EH (cell line): ENCODE measurements at regions not wholly inside any gene's neighbourhood (a gene's known extent, or its start where the extent isn't known, plus 50 kb on each side); places are given as distances from the start of the nearest gene placed in this dataset.
"Not testable (repeated sequence)": the region's sequence is repeated elsewhere in the genome, so short reads cannot be mapped to it uniquely, and the experiment has no call there.

Experiments
- DNase-seq: peaks from one replicate; pipeline ENCODE4 v3.0.0-alpha.2; 2015; ENCODE audit warnings: low read depth

DNA sequence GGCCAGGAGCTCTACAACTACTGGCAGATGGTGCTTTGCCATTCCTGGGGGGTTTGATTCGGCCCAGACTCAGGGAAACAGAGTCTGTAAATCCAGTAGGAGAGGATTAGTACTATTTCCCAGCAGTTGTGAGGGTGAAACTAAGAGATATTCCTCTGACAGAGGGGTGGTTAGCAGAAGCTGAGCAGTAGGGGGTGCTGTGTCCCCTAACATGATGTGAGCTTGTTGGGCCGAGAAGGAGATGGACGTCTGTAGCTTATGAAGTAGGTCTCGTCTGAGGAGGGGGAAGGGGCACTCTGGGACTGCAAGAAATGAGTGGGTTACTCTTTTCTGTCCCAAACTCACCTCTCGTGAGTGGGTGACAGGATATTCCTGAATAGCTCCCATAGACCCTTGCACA lies 179.2 kb upstream of the MBL2 start:
- DNase-seq: peak; percentile 38

DNA sequence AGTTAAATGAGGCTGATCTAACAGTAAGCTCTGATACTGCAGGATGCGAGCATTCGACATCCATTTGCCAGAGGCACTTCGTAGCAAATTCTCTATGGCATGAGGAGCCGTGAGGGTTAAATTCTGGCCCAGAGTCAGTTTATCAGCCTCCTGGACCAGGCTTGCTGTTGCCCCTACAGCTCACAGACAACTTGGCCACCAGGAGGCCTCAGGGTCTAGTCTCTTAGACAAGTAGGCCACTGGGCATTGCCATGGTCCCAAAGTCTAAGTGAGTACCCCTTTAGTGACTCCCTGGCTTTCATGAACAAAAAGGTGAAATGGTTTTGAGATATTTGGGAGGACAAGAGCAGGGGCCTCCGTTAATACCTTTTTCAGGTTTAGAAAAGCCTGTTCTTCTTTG lies 178.0 kb upstream of the MBL2 start:
- DNase-seq: peak; percentile 1

DNA sequence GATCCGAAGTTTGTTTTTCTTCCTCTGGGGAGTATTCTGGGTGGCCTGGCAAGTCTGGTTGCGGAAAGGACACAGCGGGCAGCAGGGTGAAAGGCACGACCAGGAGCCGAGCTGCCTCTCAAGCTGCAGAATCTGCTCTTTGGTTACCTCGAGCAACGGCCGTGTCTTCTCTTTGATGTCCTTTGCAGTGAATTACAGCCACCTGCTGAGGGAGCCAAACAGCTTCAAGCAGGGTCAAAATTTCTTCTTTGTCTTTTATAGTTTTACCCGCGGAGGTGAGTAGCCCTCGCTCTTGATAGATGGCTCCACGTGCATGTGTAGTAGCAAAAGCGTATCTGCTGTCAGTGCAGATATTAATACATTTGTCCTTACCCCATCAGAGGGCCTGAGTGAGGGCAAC lies 177.3 kb upstream of the MBL2 start:
- no peak for DNase-seq

DNA sequence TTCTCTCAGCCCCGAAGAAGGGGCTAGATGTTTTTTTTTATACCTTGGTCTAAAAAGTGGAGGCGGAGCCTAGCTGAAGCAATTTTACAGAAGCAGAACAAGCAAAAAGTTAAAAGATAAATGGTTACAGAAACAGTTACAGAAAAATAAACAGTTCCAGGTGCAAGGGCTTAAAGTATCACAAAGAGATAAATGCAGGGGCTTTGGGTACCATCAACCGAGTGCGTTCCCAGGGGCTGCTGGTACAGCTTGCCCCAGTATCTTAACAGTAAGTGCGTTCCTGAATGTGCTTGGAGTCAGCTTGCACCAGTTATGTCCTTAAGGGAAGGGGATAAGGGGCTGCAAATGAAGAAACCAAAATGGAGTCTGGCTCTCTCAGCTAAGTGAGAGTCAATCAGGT lies 173.9 kb upstream of the MBL2 start:
- no peak for DNase-seq

DNA sequence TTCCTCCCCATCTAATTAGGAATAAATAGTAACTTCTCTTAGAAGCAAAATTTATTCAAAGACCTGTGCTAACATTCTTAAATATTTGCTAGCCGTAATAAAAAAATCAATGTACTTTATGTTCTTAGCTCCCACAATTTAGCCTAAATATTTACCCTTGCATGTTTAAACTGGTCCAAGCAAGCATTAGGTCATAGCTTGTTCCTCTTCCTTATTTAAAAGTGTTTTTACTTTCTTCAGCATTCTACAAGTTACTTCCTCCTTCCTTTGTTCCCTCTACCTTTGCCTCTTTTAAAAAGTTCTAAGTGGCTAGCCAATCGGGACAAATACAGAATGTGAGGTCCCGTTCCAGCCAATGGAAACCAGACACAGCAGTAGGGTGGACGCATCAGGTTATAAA lies 172.9 kb upstream of the MBL2 start:
- not testable (repeated sequence) for DNase-seq

DNA sequence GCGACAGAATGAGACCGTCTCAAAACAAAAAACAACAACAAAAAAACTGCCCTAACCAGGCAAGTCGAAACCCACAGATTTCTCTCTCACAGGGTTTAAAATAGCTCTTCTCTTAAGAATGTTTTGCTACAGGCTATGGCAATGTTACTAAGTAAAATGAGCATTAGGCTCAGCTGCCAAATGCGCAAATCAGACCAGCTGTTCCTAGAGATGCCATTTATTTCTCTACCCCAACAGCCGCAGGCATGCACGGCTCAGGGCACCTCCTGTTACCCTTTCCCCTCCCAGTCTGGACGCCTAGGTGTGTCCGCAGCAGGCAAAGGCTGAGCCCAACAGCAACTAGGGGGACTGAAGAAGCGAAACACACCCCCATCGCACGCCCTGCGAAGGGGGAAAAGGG lies 168.3 kb upstream of the MBL2 start:
- no peak for DNase-seq

DNA sequence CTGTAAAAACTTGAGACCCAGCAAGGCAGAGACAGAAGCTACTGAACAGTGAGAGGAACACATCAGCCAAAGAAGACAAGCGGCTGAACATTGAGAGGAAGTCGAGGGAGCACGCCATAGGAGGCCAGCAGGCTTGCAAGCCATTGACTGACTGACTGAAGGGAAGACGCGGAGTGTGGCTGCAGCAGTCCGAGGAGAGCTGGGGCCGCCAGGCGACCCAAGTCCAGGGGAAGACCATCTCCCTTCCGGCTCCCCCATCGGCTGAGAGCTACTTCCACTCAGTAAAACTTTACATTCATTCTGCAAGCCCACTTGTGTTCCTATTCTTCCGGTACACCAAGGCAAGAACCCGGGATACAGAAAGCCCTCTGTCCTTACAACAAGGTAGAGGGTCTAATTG lies 167.3 kb upstream of the MBL2 start:
- no peak for DNase-seq

DNA sequence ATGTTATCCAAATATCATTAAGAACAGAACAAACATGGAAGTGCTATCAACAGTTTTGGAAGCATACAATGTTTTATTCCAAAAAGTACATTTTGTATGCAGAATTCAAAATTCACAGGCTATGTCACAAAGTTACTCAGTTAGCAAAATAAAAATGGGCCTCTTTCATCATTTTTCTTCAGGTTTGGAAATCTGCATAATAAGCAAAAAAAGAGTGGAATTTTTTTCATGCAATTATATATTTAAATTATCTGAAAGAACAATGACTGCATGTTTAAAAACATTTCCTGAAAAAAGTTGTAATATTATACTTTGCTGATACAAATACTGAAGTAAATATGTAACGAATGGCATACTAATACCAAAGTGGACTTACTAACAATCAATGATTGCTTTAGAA lies 161.2 kb upstream of the MBL2 start:
- no peak for DNase-seq

DNA sequence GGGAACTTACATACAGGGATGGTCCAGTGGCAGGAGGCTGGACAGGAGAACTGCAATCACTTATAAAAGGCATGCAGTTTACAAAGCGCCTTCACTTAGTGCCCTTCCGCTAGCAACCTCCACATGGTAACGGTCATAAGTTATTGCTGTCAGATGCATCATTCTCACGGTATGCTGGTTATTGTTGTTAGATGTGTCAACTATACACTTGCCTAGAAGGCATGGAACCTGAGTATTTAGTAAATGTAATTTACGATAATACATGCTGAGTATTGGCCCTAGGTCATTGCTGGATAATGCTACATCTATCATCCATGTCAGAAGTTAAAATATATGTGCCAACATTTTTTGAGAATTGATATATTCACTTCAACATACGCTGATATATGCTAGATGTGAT lies 155.1 kb upstream of the MBL2 start:
- DNase-seq: no peak

DNA sequence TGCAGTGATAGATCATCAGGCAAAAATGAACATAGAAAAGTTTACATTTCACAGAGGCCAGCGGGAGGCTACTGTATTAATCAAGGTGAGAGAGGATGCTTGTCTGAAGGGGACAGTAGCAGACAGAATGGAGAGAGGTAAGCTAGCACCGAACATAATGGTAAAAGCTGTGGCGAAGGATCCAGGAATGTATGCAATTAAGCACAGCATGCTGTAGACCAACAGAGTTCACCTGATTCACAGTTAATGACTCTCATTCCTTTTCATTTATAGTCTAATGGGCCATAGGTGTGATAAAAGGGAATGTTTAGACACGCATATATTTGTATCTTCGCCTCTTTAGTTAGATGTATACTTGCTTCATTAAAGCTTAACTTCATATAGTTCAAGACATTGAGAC lies 150.9 kb upstream of the MBL2 start:
- no peak for DNase-seq

DNA sequence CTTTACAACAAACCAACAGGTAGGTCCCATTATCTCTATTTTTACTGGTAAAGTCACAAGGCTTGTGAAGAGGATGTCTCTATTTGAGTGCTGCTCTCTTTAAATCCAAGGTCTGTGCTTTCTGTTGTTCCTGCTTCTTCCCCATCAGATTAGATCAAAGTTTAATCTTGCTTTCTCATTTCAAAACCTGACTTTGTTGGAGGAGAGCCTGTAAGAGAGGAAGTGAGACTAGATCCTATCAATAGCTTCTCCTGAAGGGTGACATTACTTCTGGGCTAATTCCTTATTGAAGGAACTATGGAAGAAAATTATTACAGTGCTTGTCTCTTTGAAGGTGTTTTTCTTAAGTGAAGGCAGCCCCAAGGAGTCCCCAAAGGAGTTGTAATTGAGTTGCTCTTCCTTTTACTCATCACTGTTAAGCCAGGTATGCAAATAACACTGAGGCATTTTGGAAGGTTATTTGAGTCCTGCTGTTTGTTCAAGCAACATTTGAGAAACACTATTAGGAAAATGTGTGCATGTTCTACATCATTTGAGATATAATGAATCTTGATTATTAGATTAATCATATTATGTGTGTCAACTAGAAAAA lies 146.2 kb upstream of the MBL2 start:
- no peak for DNase-seq

DNA sequence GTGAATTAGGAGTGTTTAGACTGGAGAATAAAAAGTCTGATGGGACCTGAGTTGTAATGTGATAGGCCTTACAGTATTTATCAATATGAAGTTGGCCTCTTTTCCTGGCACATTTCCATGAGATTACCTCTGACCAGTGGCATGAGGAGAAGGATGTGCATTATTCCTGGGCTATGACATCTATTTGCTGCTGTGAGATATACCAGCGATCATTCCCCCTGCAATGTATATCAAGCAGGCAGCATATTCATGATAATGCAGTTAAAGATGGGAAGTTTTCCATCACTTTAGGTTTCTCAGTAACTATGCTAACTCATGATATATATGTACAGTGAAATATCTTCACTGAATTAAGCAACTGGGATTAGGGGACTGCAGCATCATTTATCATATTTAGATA lies 142.8 kb upstream of the MBL2 start:
- DNase-seq: no peak

DNA sequence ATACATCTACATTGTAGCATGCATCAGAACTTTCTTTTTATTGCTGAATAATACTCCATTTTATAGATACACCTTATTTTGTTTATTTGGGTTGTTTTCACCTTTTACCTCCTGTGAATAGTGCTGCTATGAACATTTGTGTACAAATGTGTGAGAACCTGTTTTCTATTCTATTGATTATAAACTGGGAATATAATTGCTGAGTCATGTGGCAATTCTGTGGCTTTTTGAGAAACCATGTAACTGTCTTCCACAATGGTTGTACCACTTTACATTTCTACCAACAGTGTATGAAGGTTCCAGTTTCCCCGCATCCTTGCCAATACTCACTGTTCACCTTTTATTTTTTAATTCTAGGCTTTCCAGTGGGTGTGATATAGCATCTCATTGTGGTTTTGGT lies 138.6 kb upstream of the MBL2 start:
- no peak for DNase-seq

DNA sequence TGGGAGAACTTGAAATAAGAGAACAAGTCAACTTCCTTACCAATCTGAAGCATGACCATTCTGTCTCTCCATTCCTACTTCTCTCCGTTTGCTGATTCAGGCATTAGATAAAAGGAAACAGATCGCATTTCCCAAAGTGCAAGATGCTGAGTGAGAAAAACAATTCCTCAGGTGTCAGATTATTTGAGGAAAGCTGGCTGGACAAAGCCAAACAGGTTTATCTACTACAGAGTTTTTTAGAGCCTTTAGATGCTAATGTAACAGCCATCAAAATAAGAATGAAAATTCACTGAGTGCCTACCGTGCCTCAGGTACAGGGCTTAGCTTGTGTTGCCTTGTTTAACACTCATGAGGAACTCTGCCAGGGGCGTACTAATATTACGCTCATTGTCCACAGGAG lies 135.9 kb upstream of the MBL2 start:
- DNase-seq: no peak

DNA sequence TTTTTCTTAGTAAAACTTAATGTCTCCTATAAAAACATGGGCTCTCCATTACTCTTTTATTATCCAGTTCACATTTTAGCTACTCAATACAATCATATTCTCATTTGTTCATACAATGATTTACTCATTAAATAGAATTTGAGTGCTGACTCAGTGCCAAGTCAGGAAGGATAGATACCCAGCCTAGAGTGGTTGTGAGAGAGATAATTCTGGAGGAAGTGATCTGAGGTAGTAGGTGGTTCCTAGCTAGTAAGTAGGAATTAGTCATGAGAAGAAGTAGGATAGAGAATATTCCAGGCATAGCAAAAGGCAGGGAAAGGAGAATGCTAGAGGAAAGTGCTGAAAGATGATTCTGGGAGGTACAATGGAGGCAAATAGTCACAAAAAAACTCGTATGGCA lies 133.5 kb upstream of the MBL2 start:
- no peak for DNase-seq

DNA sequence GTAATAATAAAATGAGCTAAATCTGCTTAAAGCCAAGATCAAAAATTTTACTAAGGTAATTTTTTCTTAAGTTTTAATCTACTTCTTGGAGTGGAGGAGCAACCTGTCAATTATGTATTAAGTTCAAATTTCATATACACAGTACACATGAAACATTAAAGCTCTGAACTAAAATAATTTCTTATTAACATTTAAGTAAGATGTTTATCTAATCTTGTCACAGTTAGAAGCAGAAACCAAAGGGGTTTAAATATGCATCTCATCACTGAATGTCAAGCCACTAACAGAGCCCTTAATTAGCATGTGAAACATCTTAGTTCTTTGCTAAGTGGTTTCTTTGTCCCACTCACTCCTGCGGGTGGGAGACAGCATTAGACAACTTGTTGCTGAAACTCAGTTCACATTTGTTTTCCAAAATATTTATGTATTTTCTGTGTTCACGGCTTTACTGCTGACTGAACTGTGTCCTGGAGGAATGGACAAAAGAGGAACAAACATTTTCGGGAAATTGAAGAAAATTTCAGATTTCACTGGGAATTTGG lies 130.9 kb upstream of the MBL2 start:
- no peak for DNase-seq

DNA sequence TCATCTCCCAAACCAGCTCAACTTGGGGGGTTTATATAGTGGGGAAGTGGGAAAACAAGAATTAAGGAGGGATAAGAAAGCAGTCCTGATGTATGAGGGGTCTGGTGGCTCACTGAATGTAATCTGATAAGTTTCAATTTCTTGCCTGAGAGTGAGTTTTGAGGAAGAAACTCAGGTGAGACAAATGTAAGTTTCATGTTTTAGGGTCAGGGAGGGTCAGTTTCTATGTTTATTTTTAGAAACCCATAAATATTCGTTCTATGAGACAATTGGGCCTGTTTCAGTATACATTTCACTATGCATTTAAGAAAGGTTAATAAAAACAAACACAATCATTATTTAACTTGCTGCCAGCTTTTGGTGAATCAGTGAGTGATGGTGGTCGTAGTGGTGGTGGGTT lies 128.0 kb upstream of the MBL2 start:
- DNase-seq: no peak

DNA sequence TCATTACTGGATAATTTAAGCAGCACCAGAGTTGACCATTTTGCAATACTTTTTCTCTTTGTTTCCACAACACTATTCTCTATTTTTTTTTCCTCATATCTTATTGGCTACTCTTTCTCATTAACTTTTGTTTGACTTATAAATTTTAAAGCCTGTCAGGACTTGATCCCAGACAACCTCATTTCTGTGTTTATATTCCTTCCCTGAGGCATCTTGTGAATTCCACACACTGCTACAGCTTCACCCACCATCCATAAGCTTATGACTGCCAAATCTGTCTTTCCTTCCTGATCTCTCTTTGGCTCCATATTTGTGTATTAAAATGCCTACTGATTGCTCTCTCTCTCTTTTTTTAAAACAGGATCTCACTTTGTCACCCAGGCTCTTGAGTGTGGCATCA lies 124.6 kb upstream of the MBL2 start:
- DNase-seq: no peak

DNA sequence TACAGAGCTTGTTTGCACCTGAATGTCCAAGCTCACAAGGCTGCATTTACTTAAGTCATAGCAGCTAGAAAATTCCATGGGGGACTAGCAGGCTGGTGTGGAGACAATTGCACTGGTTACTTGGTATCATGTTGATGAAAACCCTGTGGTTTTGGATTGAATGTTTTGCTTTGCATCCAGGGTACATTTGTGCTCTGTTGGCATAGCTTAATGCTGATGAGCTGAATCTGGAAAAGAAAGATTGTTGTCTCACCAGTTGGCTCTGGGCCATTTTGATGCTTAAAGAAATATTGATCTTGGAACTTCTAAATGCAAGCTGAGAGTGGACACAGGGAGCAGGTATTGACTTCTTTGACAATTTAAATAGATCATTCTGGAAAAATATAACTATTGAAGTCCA lies 122.5 kb upstream of the MBL2 start:
- DNase-seq: no peak

DNA sequence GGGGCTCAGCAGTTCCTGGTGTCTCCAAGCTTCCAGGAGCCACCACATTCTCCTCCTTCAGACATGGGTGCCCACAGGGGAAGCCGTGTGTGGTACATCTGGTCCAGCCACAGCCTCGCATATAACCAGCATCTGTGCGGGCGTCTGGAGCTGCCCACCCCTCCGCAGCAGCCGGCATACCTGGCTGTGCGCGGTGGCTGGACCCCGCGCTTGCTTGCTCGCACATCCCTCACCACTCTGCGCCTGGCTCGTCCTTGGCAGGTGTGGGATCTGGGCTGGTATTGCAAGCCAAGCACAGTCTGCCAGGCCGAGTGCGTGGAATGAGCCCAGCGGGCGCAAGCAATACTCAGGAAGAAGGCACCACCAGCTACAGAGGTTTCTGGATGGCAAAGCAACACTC lies 117.7 kb upstream of the MBL2 start:
- DNase-seq: no peak

DNA sequence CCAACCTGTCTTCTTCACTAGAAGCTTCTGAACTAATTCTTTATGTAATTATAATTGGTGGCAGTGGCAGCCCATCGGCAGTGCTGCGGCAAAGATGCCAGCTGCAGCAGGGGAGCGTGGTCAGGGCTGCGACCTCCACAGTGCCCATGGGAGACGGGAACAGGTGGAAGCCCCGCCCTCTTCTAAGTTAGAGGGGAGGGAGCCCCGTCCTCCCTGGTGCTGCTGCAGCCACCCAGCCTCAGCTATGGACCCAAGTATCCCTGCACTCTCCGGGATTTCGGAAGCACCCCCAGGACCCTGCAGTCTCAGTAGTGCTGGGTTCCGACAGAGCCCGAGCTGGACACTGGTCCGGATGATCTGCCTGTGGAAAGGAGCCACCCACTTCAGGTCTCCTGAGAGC lies 117.0 kb upstream of the MBL2 start:
- no peak for DNase-seq

DNA sequence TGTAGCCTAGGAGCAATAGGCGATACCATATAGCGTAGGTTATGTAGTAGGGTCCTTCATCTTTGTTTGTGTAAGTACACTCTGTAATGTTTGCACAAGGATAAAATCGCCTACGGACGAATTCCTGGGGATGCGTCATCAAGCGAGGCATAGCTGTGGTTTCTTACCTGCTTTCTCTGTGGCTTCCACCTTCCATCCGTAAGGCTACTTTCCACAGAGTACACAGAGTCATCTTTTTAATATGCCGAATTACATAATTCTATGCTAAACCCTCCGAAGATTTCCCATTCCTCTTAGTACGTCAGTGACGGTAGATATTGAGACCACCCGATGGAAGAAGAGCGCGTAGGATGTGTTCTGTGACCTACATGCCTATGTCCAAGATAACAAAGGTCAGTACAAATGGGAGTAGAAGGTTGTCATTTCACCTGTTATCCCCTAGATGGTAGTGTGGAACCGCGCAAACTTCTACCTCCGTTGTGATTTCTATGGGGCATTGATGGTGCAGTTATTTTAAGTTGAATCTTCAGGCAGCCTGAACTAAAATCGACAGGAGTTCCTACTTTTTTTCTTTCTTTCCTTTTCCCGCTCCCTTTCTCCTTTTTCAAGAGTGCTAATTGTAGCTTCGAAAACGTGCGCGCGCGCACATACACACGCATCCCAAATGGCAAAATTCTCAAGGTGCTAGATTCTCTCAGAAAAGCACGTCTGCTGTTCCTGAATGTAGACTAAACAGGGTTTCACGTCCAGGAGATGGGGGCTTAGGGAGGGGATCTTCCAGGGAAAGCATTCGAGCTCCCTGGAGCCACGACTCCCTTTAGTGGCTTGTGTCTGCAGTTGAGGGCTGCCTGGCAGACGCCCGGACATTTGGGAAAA lies 111.7 kb upstream of the MBL2 start:
- DNase-seq: peak; percentile 64

DNA sequence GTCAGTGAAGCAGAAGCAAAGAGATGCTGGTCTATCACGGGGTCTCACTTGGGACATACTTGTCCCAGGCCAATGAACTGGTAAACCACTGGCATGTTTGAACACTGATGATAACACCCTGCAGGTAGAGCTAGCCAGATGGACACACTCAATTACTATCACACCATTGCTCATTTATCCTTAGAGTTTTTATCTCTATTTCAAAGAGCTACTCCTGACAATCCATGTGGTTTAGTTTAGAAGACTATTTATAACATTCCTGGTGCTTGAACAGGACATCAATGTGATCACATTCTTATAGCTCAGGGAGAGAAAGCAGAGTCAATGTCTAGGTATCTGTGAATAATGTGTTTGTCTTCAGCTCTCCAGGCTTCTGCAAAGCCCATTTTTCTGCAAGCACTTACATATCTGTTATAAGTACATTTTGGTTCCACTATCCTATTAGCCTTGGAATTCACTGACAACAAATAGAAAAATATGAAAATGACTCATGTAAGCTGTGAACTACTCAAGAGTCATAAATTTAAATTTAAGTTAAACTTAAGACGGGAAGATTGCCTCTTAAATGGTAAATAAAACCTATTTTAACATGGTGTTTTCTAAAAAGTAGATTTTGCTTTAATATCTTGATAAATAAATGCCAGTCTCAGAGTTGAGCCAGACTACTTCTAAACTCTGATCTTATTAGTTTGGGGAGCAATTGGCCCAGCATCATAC lies 106.7 kb upstream of the MBL2 start:
- DNase-seq: peak; percentile 6
